ENCODE measurements at regions not wholly inside any gene's neighbourhood (a gene's known extent, or its start where the extent isn't known, plus 50 kb on each side); places are given as distances from the start of the nearest gene placed in this dataset.

DNA sequence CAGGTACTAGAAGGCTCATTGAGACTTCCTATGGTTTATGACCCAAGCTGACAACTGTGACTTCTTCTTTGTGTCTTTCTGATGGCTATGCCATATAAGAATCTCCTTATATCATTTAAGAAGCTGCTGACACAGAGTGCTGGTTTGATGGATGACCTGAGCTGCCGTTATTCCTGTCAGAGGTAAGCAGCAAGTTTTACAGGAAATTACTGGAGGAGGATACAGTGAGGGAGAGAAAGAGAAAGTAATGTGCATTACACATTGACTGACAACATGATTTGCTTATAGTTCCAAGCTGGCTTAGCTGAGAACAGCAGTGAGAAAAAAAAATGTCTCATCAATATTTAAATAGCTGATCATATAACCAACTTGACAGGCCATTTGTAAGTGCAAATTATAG is 981.4 kb downstream of the FSCB start:
- TF ChIP-seq, protein P1, sequence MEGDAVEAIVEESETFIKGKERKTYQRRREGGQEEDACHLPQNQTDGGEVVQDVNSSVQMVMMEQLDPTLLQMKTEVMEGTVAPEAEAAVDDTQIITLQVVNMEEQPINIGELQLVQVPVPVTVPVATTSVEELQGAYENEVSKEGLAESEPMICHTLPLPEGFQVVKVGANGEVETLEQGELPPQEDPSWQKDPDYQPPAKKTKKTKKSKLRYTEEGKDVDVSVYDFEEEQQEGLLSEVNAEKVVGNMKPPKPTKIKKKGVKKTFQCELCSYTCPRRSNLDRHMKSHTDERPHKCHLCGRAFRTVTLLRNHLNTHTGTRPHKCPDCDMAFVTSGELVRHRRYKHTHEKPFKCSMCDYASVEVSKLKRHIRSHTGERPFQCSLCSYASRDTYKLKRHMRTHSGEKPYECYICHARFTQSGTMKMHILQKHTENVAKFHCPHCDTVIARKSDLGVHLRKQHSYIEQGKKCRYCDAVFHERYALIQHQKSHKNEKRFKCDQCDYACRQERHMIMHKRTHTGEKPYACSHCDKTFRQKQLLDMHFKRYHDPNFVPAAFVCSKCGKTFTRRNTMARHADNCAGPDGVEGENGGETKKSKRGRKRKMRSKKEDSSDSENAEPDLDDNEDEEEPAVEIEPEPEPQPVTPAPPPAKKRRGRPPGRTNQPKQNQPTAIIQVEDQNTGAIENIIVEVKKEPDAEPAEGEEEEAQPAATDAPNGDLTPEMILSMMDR (IDR thresholded peaks at IDR 0.05) = no peak
- TF ChIP-seq EZH2 (IDR thresholded peaks at IDR 0.05; ENCODE audit: borderline replicate concordance, insufficient read depth, low read depth, low read length, poor library complexity, severe bottlenecking) = no peak
- H3K9me3 Mint-ChIP-seq (ENCODE audit: insufficient read depth) = no peaks in the 10 kb centered on the region
- CTCF ChIA-PET = no interaction called here
- Histone ChIP-seq H3K4me3 (ENCODE audit: control extremely low read depth in 1 of 5, extremely low read depth in 1 of 5, insufficient read depth in 1 of 5, low read depth in 2 of 5, low read length in 4 of 5) (no peak overlapping the region), H3K4me1 (ENCODE audit: control insufficient read depth in 2 of 2, insufficient read depth in 2 of 2, low read length in 2 of 2) (no peaks in the 10 kb centered on the region), H3K36me3 (replicated peaks in 1 of 2; ENCODE audit: control extremely low read depth in 1 of 2, control insufficient read depth in 1 of 2, extremely low read depth in 1 of 2, insufficient read depth in 2 of 2, low read length in 1 of 2) (no peaks in the 10 kb centered on the region), H3K79me2 (ENCODE audit: control insufficient read depth, insufficient read depth, low read length) (no peaks in the 10 kb centered on the region), H3K27me3 (replicated peaks in 1 of 4; ENCODE audit: control extremely low read depth in 1 of 4, control insufficient read depth in 3 of 4, insufficient read depth in 4 of 4, low read length in 3 of 4) (no peaks in the 10 kb centered on the region), H4K20me1 (ENCODE audit: control insufficient read depth, insufficient read depth, low read length, poor library complexity, severe bottlenecking) (no peaks in the 10 kb centered on the region), H2AFZ (ENCODE audit: insufficient read depth, low read depth, low read length, poor library complexity, severe bottlenecking) (no peak overlapping the region), H3K27ac (ENCODE audit: low read length in 2 of 2) (no peak overlapping the region), H3K9me3 (ENCODE audit: control extremely low read depth in 1 of 3, control insufficient read depth in 2 of 3, insufficient read depth in 1 of 3, low read length in 2 of 3) (no peaks in the 10 kb centered on the region), H3K4me2 (replicated peaks; ENCODE audit: low read depth, low read length, poor library complexity, severe bottlenecking) (no peak overlapping the region), H3K9ac (ENCODE audit: low read length) (no peak overlapping the region)
- DNase-seq (no peak), ATAC-seq (ENCODE audit: low read depth) (no peak)
- no CpG with 5 or more reads among the region's 1 CpG for whole genome bisulfite sequencing (ENCODE audit: insufficient coverage)
- H3K4me3 Mint-ChIP-seq = no peak overlapping the region
- H3K27ac Mint-ChIP-seq = no peak overlapping the region
- H3K27me3 Mint-ChIP-seq = no peaks in the 10 kb centered on the region
- intact Hi-C loops (cut with micrococcal nuclease) = no loop called here
- no peaks in the 10 kb centered on the region for H3K4me1 Mint-ChIP-seq
- POLR2A ChIA-PET = no interaction called here

DNA sequence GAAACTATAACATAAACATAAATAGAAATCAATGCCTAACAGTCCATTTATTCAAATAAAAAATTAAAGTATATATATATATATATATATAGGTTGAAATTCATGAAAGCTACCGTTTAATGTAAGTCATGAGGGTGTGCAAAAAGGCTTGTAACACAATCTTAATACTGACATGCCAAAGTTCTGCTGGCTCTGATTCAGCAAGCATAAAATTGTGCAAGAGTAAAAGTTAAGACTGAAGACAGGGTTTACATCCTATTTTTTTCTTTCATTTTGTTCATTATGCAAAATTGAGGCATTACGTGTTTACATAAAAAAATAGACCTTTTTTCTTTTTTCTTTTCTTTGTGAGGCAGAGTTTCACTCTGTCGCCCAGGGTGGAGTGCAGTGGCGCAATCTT is 984.2 kb downstream of the FSCB start:
- Mint-ChIP-seq H3K4me1 (no peaks in the 10 kb centered on the region), H3K9me3 (ENCODE audit: insufficient read depth) (no peaks in the 10 kb centered on the region), H3K4me3 (no peak overlapping the region), H3K27ac (no peak overlapping the region), H3K27me3 (no peaks in the 10 kb centered on the region)
- no peaks in the 10 kb centered on the region for H3K27me3 ChIP-seq (replicated peaks in 1 of 4; ENCODE audit: control extremely low read depth in 1 of 4, control insufficient read depth in 3 of 4, insufficient read depth in 4 of 4, low read length in 3 of 4)
- CTCF ChIA-PET = no interaction called here
- no peak overlapping the region for H3K27ac ChIP-seq (ENCODE audit: low read length in 2 of 2)
- no peaks in the 10 kb centered on the region for H3K36me3 ChIP-seq (replicated peaks in 1 of 2; ENCODE audit: control extremely low read depth in 1 of 2, control insufficient read depth in 1 of 2, extremely low read depth in 1 of 2, insufficient read depth in 2 of 2, low read length in 1 of 2)
- DNase-seq (no peak), ATAC-seq (ENCODE audit: low read depth) (no peak)
- no peaks in the 10 kb centered on the region for H4K20me1 ChIP-seq (ENCODE audit: control insufficient read depth, insufficient read depth, low read length, poor library complexity, severe bottlenecking)
- H3K79me2 ChIP-seq (ENCODE audit: control insufficient read depth, insufficient read depth, low read length) = no peaks in the 10 kb centered on the region
- no peak overlapping the region for H3K4me2 ChIP-seq (replicated peaks; ENCODE audit: low read depth, low read length, poor library complexity, severe bottlenecking)
- no peaks in the 10 kb centered on the region for H3K4me1 ChIP-seq (ENCODE audit: control insufficient read depth in 2 of 2, insufficient read depth in 2 of 2, low read length in 2 of 2)
- no peak overlapping the region for H3K9ac ChIP-seq (ENCODE audit: low read length)
- POLR2A ChIA-PET = no interaction called here
- WGBS (ENCODE audit: insufficient coverage) = 90% methylated on average over 2 of the region's 4 CpGs
- TF ChIP-seq EZH2 (IDR thresholded peaks at IDR 0.05; ENCODE audit: borderline replicate concordance, insufficient read depth, low read depth, low read length, poor library complexity, severe bottlenecking) = no peak
- TF ChIP-seq, protein P1 (IDR thresholded peaks at IDR 0.05) = no peak
- H2AFZ ChIP-seq (ENCODE audit: insufficient read depth, low read depth, low read length, poor library complexity, severe bottlenecking) = no peak overlapping the region
- intact Hi-C loops (cut with micrococcal nuclease) = no loop called here
- peaks cover 0 to 2% (median 0%) of the 10 kb centered on the region in 3 donors for H3K9me3 ChIP-seq (ENCODE audit: control extremely low read depth in 1 of 3, control insufficient read depth in 2 of 3, insufficient read depth in 1 of 3, low read length in 2 of 3)
- H3K4me3 ChIP-seq (ENCODE audit: control extremely low read depth in 1 of 5, extremely low read depth in 1 of 5, insufficient read depth in 1 of 5, low read depth in 2 of 5, low read length in 4 of 5) = no peak overlapping the region

All from B cell (primary cell).